Jurkat, Clone E6-1 (cell line): ENCODE measurements at regions not wholly inside any gene's neighbourhood (a gene's known extent, or its start where the extent isn't known, plus 50 kb on each side); places are given as distances from the start of the nearest gene placed in this dataset.

Source experiments
- DNase-seq: peaks from one replicate; pipeline ENCODE4 v3.0.0-alpha.2; 2011; ENCODE audit warnings: low read depth, low spot score
- H3K4me3 ChIP-seq: 2 replicates; pipeline ENCODE4 v1.5.1; 2011; ENCODE audit warnings: mild to moderate bottlenecking, low read length, control low read depth, moderate library complexity

GRCh38 chr5:114179134-114179533 is 182.7 kb upstream of the KCNN2 start:
- no peak for DNase-seq
- no peak overlapping the region for H3K4me3 ChIP-seq

GRCh38 chr5:114184006-114184405 is 177.9 kb upstream of the KCNN2 start:
- no peak overlapping the region for H3K4me3 ChIP-seq
- no peak for DNase-seq

- no peak for DNase-seq
- H3K4me3 ChIP-seq = no peak overlapping the region
These were observed 176.6 kb upstream of the KCNN2 start for GRCh38 chr5:114185274-114185673.

- no peak overlapping the region for H3K4me3 ChIP-seq
- DNase-seq = no peak
These were observed 170.4 kb upstream of the KCNN2 start for GRCh38 chr5:114191441-114191840.

GRCh38 chr5:114192108-114192507 is 169.8 kb upstream of the KCNN2 start:
- DNase-seq = no peak
- no peak overlapping the region for H3K4me3 ChIP-seq

- no peak for DNase-seq
- H3K4me3 ChIP-seq = no peak overlapping the region
These were observed 160.5 kb upstream of the KCNN2 start for GRCh38 chr5:114201332-114201731.

- no peak overlapping the region for H3K4me3 ChIP-seq
- DNase-seq = no peak
These were observed 156.9 kb upstream of the KCNN2 start for GRCh38 chr5:114204923-114205322.

- DNase-seq = no peak
These were observed 155.2 kb upstream of the KCNN2 start for GRCh38 chr5:114206640-114207039.

GRCh38 chr5:114207615-114208014 is 154.3 kb upstream of the KCNN2 start:
- H3K4me3 ChIP-seq = no peak overlapping the region
- no peak for DNase-seq

More at GRCh38 chr5:114206640-114207039, 155.2 kb upstream of the KCNN2 start:
- no peak overlapping the region for H3K4me3 ChIP-seq

GRCh38 chr5:114208120-114208519 is 153.8 kb upstream of the KCNN2 start:
- H3K4me3 ChIP-seq = no peak overlapping the region
- no peak for DNase-seq

- no peak overlapping the region for H3K4me3 ChIP-seq
- DNase-seq = no peak
These were observed 153.3 kb upstream of the KCNN2 start for GRCh38 chr5:114208588-114208987.

- DNase-seq = no peak
- H3K4me3 ChIP-seq = no peak overlapping the region
These were observed 151.2 kb upstream of the KCNN2 start for GRCh38 chr5:114210662-114211061.

- DNase-seq = no peak
- H3K4me3 ChIP-seq = no peak overlapping the region
These were observed 140.1 kb upstream of the KCNN2 start for GRCh38 chr5:114221807-114222206.

GRCh38 chr5:114223866-114224265 is 138.0 kb upstream of the KCNN2 start:
- DNase-seq = peak; percentile 17
- no peak overlapping the region for H3K4me3 ChIP-seq

GRCh38 chr5:114237766-114238165 is 124.1 kb upstream of the KCNN2 start:
- no peak overlapping the region for H3K4me3 ChIP-seq
- DNase-seq = peak; percentile 59

GRCh38 chr5:114238771-114239313 is 123.0 kb upstream of the KCNN2 start:
- no peak overlapping the region for H3K4me3 ChIP-seq
- DNase-seq = no peak

GRCh38 chr5:114243281-114243971 is 118.4 kb upstream of the KCNN2 start:
- no peak overlapping the region for H3K4me3 ChIP-seq
- DNase-seq = no peak

- H3K4me3 ChIP-seq = no peak overlapping the region
- DNase-seq = no peak
These were observed 117.9 kb upstream of the KCNN2 start for GRCh38 chr5:114243972-114244317.

- no peak for DNase-seq
- H3K4me3 ChIP-seq = no peak overlapping the region
These were observed 112.0 kb upstream of the KCNN2 start for GRCh38 chr5:114249823-114250222.

GRCh38 chr5:114250536-114250935 is 111.3 kb upstream of the KCNN2 start:
- no peak overlapping the region for H3K4me3 ChIP-seq
- no peak for DNase-seq

- no peak for DNase-seq
- H3K4me3 ChIP-seq = no peak overlapping the region
These were observed 109.6 kb upstream of the KCNN2 start for GRCh38 chr5:114252226-114252625.
